ENCODE measurements at regions not wholly inside any gene's neighbourhood (a gene's known extent, or its start where the extent isn't known, plus 50 kb on each side); places are given as distances from the start of the nearest gene placed in this dataset.

DNA sequence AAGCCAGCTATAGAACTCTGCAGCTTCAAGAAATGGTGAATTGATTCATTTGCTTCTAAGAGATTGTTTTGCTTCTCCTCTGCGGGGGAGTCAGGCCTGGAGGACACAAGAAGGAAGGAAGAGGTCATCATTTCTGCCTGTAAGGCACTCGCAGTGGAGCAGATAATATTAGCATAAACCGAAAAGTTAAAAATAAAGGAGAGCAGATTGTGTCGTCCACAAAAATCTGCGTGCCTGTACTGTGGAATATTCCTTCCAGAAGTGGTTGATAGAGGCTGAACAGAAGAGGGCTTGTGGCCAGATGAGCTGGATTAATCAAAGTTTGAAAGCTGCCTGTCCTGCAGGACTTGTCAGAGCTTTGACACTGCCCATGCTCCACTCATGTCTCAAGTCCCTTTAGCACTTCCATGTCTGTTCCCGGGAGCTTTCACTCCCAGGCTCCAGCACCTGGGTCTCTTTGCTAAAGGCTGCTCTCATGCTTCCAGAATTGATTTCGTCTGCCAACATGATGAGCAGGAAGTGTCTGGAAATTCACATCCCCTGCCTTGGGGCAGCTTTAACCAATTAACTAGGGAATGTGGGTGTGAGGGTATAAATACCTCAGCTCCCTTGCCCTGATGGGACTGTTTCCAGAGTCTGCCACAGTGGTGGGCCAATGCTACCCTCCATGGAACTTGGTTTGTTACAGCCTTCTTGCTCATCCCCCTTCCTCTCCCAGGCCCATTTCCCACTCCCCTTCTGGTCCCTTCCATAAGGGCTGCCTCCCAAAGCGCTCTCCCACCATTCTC is 65.1 kb upstream of the STX16 start:
- Histone ChIP-seq H3K27me3 (replicated peaks in 1 of 4; ENCODE audit: control extremely low read depth in 1 of 4, control insufficient read depth in 3 of 4, insufficient read depth in 4 of 4, low read length in 3 of 4) (peaks cover 0 to 22% (median 0%) of the 10 kb centered on the region in 4 experiments), H3K4me2 (replicated peaks; ENCODE audit: low read depth, low read length, poor library complexity, severe bottlenecking) (no peak overlapping the region), H3K27ac (ENCODE audit: low read length in 2 of 2) (no peak overlapping the region), H3K9ac (ENCODE audit: low read length) (no peak overlapping the region), H4K20me1 (ENCODE audit: control insufficient read depth, insufficient read depth, low read length, poor library complexity, severe bottlenecking) (no peaks in the 10 kb centered on the region), H3K4me3 (ENCODE audit: control extremely low read depth in 1 of 5, extremely low read depth in 1 of 5, insufficient read depth in 1 of 5, low read depth in 2 of 5, low read length in 4 of 5) (no peak overlapping the region), H3K79me2 (ENCODE audit: control insufficient read depth, insufficient read depth, low read length) (no peaks in the 10 kb centered on the region), H3K36me3 (replicated peaks in 1 of 2; ENCODE audit: control extremely low read depth in 1 of 2, control insufficient read depth in 1 of 2, extremely low read depth in 1 of 2, insufficient read depth in 2 of 2, low read length in 1 of 2) (no peaks in the 10 kb centered on the region), H3K9me3 (ENCODE audit: control extremely low read depth in 1 of 3, control insufficient read depth in 2 of 3, insufficient read depth in 1 of 3, low read length in 2 of 3) (peaks cover 0 to 30% (median 4%) of the 10 kb centered on the region in 3 donors), H3K4me1 (ENCODE audit: control insufficient read depth in 2 of 2, insufficient read depth in 2 of 2, low read length in 2 of 2) (no peaks in the 10 kb centered on the region), H2AFZ (ENCODE audit: insufficient read depth, low read depth, low read length, poor library complexity, severe bottlenecking) (no peak overlapping the region)
- TF ChIP-seq EZH2 (IDR thresholded peaks at IDR 0.05; ENCODE audit: borderline replicate concordance, insufficient read depth, low read depth, low read length, poor library complexity, severe bottlenecking), result no peak
- Mint-ChIP-seq H3K9me3 (ENCODE audit: insufficient read depth) (no peaks in the 10 kb centered on the region), H3K4me1 (no peaks in the 10 kb centered on the region), H3K27me3 (peaks cover 48% of the 10 kb centered on the region), H3K4me3 (no peak overlapping the region), H3K27ac (no peak overlapping the region)
- intact Hi-C loops (cut with micrococcal nuclease), result no loop called here
- POLR2A ChIA-PET, result no interaction called here
- ATAC-seq (ENCODE audit: low read depth) (no peak), DNase-seq (no peak)
- CTCF ChIA-PET, result no interaction called here
- WGBS (ENCODE audit: insufficient coverage), result 79% methylated on average over 7 of the region's 8 CpGs

DNA sequence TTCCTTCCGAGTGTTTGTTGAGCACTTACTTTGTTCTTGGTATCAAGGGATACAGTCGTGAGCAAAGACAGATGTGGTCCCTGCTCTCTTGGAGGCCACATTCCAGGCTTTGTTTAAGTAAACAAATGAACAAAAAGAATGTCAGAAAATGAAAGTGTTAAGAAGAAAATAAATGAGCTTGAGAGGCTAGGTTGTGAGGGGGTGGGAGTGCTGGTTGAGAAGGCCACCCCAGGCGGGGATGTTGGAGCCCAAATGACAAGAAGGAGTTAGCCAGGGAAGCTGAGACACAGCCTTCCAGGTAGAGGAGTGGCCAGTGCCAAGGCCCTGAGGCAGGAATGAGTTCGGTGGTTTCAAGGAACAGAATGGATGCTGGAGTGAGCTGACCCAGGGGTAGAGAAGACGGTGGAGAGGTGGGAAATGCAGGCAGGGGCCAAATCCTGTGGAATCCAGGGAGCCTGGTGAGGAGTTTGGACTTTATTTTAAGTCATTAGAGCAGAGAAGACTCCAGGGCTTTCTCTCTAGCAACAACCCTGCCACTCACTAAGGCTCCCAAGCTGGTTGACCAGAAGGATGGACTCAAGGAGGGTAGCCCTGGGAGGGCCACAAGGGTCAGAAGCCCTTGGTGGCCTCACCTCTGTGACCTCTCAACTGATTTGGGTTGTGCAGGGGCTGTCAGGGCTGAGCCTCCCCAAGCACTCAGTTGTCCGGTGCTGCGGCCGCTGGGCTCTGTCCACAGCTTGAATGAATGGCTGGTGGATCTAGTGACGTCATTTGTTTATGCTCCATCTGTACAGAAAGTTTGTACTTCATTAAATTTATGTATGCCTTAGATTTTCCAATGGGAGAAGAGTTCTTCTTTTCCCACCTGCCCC is 66.0 kb upstream of the STX16 start:
- Histone ChIP-seq H3K9me3 (ENCODE audit: control extremely low read depth in 1 of 3, control insufficient read depth in 2 of 3, insufficient read depth in 1 of 3, low read length in 2 of 3) (peaks cover 0 to 35% (median 4%) of the 10 kb centered on the region in 3 donors), H3K9ac (ENCODE audit: low read length) (no peak overlapping the region), H3K4me2 (replicated peaks; ENCODE audit: low read depth, low read length, poor library complexity, severe bottlenecking) (no peak overlapping the region), H3K36me3 (replicated peaks in 1 of 2; ENCODE audit: control extremely low read depth in 1 of 2, control insufficient read depth in 1 of 2, extremely low read depth in 1 of 2, insufficient read depth in 2 of 2, low read length in 1 of 2) (no peaks in the 10 kb centered on the region), H3K27me3 (replicated peaks in 1 of 4; ENCODE audit: control extremely low read depth in 1 of 4, control insufficient read depth in 3 of 4, insufficient read depth in 4 of 4, low read length in 3 of 4) (peaks cover 0 to 22% (median under 1%) of the 10 kb centered on the region in 4 experiments), H3K4me1 (ENCODE audit: control insufficient read depth in 2 of 2, insufficient read depth in 2 of 2, low read length in 2 of 2) (no peaks in the 10 kb centered on the region), H3K79me2 (ENCODE audit: control insufficient read depth, insufficient read depth, low read length) (no peaks in the 10 kb centered on the region), H3K27ac (ENCODE audit: low read length in 2 of 2) (no peak overlapping the region), H2AFZ (ENCODE audit: insufficient read depth, low read depth, low read length, poor library complexity, severe bottlenecking) (no peak overlapping the region), H3K4me3 (ENCODE audit: control extremely low read depth in 1 of 5, extremely low read depth in 1 of 5, insufficient read depth in 1 of 5, low read depth in 2 of 5, low read length in 4 of 5) (no peak overlapping the region), H4K20me1 (ENCODE audit: control insufficient read depth, insufficient read depth, low read length, poor library complexity, severe bottlenecking) (no peaks in the 10 kb centered on the region)
- no peak for ATAC-seq (ENCODE audit: low read depth)
- H3K9me3 Mint-ChIP-seq (ENCODE audit: insufficient read depth), result no peaks in the 10 kb centered on the region
- H3K4me3 Mint-ChIP-seq, result no peak overlapping the region
- DNase-seq, result no peak
- H3K27me3 Mint-ChIP-seq, result peaks cover 47% of the 10 kb centered on the region
- TF ChIP-seq EZH2 (IDR thresholded peaks at IDR 0.05; ENCODE audit: borderline replicate concordance, insufficient read depth, low read depth, low read length, poor library complexity, severe bottlenecking), result no peak
- TF ChIP-seq, protein P1, sequence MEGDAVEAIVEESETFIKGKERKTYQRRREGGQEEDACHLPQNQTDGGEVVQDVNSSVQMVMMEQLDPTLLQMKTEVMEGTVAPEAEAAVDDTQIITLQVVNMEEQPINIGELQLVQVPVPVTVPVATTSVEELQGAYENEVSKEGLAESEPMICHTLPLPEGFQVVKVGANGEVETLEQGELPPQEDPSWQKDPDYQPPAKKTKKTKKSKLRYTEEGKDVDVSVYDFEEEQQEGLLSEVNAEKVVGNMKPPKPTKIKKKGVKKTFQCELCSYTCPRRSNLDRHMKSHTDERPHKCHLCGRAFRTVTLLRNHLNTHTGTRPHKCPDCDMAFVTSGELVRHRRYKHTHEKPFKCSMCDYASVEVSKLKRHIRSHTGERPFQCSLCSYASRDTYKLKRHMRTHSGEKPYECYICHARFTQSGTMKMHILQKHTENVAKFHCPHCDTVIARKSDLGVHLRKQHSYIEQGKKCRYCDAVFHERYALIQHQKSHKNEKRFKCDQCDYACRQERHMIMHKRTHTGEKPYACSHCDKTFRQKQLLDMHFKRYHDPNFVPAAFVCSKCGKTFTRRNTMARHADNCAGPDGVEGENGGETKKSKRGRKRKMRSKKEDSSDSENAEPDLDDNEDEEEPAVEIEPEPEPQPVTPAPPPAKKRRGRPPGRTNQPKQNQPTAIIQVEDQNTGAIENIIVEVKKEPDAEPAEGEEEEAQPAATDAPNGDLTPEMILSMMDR (IDR thresholded peaks at IDR 0.05), result no peak
- WGBS (ENCODE audit: insufficient coverage), result 78% methylated on average over 7 of the region's 9 CpGs
- intact Hi-C loops (cut with micrococcal nuclease), result no loop called here
- no peak overlapping the region for H3K27ac Mint-ChIP-seq
- H3K4me1 Mint-ChIP-seq, result no peaks in the 10 kb centered on the region
- ChIA-PET POLR2A (no interaction called here), CTCF (no interaction called here)
